ENCODE measurements at regions not wholly inside any gene's neighbourhood (a gene's known extent, or its start where the extent isn't known, plus 50 kb on each side); places are given as distances from the start of the nearest gene placed in this dataset.

DNA sequence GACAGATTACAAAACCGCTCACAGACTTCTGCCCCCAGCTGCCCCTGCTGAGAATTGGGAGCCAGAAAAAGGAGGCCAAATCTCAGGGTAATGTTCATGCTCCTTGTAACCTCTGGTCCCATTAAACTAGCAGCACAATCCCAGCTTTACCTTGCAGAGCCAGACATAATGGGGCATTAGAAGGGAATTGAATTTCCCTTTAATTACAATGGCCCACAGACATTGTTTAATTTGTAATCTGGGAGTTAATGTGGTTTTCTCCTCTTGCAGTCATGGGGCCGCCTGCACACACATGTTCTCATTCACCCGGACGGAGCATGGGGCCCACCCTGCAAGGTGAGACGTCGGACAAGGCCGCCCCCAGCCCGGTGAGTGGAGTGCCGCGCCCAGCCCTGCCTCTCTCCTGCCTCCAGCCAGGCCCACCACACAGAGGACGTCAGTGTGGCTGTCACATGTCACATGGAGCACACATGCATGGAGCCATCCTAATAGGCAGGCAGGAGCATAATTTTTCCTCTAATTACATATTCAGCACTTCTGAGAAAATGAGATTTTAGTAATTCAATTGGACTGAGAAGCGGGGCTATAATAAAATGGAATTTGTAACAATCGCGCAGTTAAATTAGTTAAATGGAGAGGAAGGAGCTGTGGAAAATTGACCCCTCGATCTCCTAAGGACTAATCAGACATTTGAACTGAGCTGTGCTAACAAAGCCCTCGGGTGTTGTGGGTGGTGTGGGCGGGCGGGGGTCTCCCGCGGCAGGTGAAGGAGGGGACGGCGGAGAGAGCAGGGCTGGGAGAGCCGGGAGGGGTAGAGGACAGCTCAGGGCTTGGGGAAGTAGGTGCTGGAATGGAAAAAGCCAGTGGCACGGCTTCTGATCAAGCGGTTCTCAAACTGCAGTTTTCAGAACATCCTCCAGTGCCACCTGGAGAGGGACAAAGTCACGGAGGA lies 87.7 kb downstream of the ENGASE start:
- H3K9ac ChIP-seq (ENCODE audit: low read depth, low read length, poor library complexity, severe bottlenecking): no peak overlapping the region
- H3K27me3 ChIP-seq (ENCODE audit: insufficient read depth, low read length, poor library complexity, severe bottlenecking): no peaks in the 10 kb centered on the region
- no peak overlapping the region for H3K4me2 ChIP-seq (ENCODE audit: low read depth, low read length, poor library complexity, severe bottlenecking)
- H3K4me3 ChIP-seq (ENCODE audit: low read length, poor library complexity, severe bottlenecking): no peak overlapping the region
- H2AFZ ChIP-seq (ENCODE audit: low read length): no peak overlapping the region
- H4K20me1 ChIP-seq (ENCODE audit: insufficient read depth, low read length, poor library complexity, severe bottlenecking): no peaks in the 10 kb centered on the region
- H3K36me3 ChIP-seq (ENCODE audit: insufficient read depth, low read length): no peaks in the 10 kb centered on the region
- H3K9me2 ChIP-seq (replicated peaks; ENCODE audit: low read depth, low read length): no peaks in the 10 kb centered on the region
- H3K4me1 ChIP-seq (ENCODE audit: insufficient read depth, low read length, poor library complexity, severe bottlenecking): no peaks in the 10 kb centered on the region
- no peaks in the 10 kb centered on the region for H3K9me3 ChIP-seq (ENCODE audit: insufficient read depth, low read depth, low read length)
- no peaks in the 10 kb centered on the region for H3F3A ChIP-seq (ENCODE audit: low read depth)
- TF ChIP-seq EZH2phosphoT487 (IDR thresholded peaks at IDR 0.05; ENCODE audit: borderline replicate concordance): no peak
- TF ChIP-seq, protein P1, sequence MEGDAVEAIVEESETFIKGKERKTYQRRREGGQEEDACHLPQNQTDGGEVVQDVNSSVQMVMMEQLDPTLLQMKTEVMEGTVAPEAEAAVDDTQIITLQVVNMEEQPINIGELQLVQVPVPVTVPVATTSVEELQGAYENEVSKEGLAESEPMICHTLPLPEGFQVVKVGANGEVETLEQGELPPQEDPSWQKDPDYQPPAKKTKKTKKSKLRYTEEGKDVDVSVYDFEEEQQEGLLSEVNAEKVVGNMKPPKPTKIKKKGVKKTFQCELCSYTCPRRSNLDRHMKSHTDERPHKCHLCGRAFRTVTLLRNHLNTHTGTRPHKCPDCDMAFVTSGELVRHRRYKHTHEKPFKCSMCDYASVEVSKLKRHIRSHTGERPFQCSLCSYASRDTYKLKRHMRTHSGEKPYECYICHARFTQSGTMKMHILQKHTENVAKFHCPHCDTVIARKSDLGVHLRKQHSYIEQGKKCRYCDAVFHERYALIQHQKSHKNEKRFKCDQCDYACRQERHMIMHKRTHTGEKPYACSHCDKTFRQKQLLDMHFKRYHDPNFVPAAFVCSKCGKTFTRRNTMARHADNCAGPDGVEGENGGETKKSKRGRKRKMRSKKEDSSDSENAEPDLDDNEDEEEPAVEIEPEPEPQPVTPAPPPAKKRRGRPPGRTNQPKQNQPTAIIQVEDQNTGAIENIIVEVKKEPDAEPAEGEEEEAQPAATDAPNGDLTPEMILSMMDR (conservative IDR thresholded peaks at IDR 0.05; ENCODE audit: low read length): no peak
- no peaks in the 10 kb centered on the region for H3K79me2 ChIP-seq (ENCODE audit: insufficient read depth, low read length)

DNA sequence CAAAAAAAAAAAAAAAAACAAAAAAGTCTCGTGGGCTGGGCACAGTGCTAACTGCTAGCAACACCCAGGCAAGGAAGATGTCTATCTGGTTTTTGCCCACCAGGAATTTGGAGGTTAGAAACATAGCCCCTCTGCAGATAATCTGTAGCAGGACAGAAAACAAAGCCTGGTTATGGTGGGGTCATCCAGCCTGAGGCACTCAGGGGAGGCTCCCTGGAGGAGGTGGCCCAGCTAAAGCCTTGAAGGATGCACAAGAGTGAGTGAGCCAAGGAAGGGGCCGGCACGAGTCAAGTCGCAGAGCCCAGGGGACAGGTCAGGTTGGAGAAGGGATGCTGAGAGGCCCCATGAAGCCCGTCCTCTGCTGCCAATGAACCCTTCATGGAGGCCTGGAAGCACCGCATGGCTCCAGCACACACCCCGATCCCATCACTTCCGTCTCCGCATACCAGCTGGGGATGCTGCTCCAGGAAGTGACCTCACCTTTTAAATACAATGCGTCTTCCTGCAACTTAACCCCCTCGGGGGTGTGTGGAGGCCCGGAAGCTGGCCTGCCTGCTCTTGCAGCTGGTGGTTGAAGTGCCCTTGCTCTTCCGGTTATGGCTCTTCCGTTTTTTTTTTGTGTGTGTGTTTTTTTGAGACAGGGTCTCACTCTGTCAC lies 86.5 kb downstream of the ENGASE start:
- H3K79me2 ChIP-seq (ENCODE audit: insufficient read depth, low read length): no peaks in the 10 kb centered on the region
- H3K4me3 ChIP-seq (ENCODE audit: low read length, poor library complexity, severe bottlenecking): no peak overlapping the region
- no peaks in the 10 kb centered on the region for H3K36me3 ChIP-seq (ENCODE audit: insufficient read depth, low read length)
- H4K20me1 ChIP-seq (ENCODE audit: insufficient read depth, low read length, poor library complexity, severe bottlenecking): no peaks in the 10 kb centered on the region
- H3K4me2 ChIP-seq (ENCODE audit: low read depth, low read length, poor library complexity, severe bottlenecking): no peak overlapping the region
- H2AFZ ChIP-seq (ENCODE audit: low read length): no peak overlapping the region
- no peaks in the 10 kb centered on the region for H3K4me1 ChIP-seq (ENCODE audit: insufficient read depth, low read length, poor library complexity, severe bottlenecking)
- TF ChIP-seq, protein P1 (conservative IDR thresholded peaks at IDR 0.05; ENCODE audit: low read length): no peak
- TF ChIP-seq EZH2phosphoT487 (IDR thresholded peaks at IDR 0.05; ENCODE audit: borderline replicate concordance): no peak
- H3F3A ChIP-seq (ENCODE audit: low read depth): no peaks in the 10 kb centered on the region
- H3K27me3 ChIP-seq (ENCODE audit: insufficient read depth, low read length, poor library complexity, severe bottlenecking): no peaks in the 10 kb centered on the region
- no peaks in the 10 kb centered on the region for H3K9me3 ChIP-seq (ENCODE audit: insufficient read depth, low read depth, low read length)
- H3K9me2 ChIP-seq (replicated peaks; ENCODE audit: low read depth, low read length): no peaks in the 10 kb centered on the region
- H3K9ac ChIP-seq (ENCODE audit: low read depth, low read length, poor library complexity, severe bottlenecking): no peak overlapping the region

DNA sequence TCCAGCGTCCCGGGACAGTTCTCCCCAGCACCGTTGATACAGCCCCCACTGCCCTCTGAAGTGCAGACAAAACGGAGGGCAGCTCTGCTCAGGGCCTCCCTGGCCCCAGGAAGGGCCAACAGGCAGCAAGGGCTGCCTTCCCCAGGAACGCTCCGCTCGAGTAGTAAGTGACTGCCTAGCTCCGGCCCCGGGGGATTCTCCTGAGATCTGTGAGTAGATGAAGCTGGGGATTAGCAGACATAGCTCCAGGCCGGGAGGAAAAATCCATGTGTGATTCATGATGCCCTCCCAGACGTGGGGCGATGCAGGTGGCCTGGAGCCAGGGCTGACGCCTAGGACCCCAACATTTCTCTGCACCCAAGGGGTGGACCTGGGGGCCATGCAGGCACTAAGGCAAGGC lies 85.3 kb downstream of the ENGASE start:
- Histone ChIP-seq H3K9me2 (replicated peaks; ENCODE audit: low read depth, low read length) (no peaks in the 10 kb centered on the region), H3K9ac (ENCODE audit: low read depth, low read length, poor library complexity, severe bottlenecking) (no peak overlapping the region), H3F3A (ENCODE audit: low read depth) (no peaks in the 10 kb centered on the region), H3K79me2 (ENCODE audit: insufficient read depth, low read length) (no peaks in the 10 kb centered on the region), H3K27me3 (ENCODE audit: insufficient read depth, low read length, poor library complexity, severe bottlenecking) (no peaks in the 10 kb centered on the region), H3K4me1 (ENCODE audit: insufficient read depth, low read length, poor library complexity, severe bottlenecking) (no peaks in the 10 kb centered on the region), H4K20me1 (ENCODE audit: insufficient read depth, low read length, poor library complexity, severe bottlenecking) (no peaks in the 10 kb centered on the region), H3K4me2 (ENCODE audit: low read depth, low read length, poor library complexity, severe bottlenecking) (no peak overlapping the region), H3K36me3 (ENCODE audit: insufficient read depth, low read length) (no peaks in the 10 kb centered on the region), H3K4me3 (ENCODE audit: low read length, poor library complexity, severe bottlenecking) (no peak overlapping the region), H2AFZ (ENCODE audit: low read length) (no peak overlapping the region), H3K9me3 (ENCODE audit: insufficient read depth, low read depth, low read length) (no peaks in the 10 kb centered on the region)
- TF ChIP-seq EZH2phosphoT487 (IDR thresholded peaks at IDR 0.05; ENCODE audit: borderline replicate concordance): no peak
- TF ChIP-seq, protein P1 (conservative IDR thresholded peaks at IDR 0.05; ENCODE audit: low read length): no peak
